Heart right ventricle (tissue), 16 donors: ENCODE measurements at regions not wholly inside any gene's neighbourhood (a gene's known extent, or its start where the extent isn't known, plus 50 kb on each side); places are given as distances from the start of the nearest gene placed in this dataset.

Experiments
- ATAC-seq, 8 donors: fragments of 200-7000 bp; cut with Tn5 transposase; one replicate each; pipeline ENCODE4 v1.9.1; 2020; ENCODE audit warnings: mild to moderate bottlenecking in 8 of 8, moderate library complexity in 8 of 8, moderate number of reproducible peaks in 1 of 8
- DNase-seq, 2 donors: peaks; one replicate each; pipeline ENCODE4 v3.0.0-alpha.2; 2020
- H3K27ac ChIP-seq, 10 donors: fragments of 200-600 bp; sonication (generic) in 2 of 10; one replicate each; pipeline versions ENCODE4 v1.5.0 to v1.8.0; 2020 to 2022; ENCODE audit warnings: mild to moderate bottlenecking in 3 of 10
- H3K27me3 ChIP-seq, 7 donors: fragments of 200-600 bp; one replicate each; pipeline ENCODE4 v1.8.0; 2021 to 2022; ENCODE audit warnings: mild to moderate bottlenecking in 2 of 7
- H3K36me3 ChIP-seq, 9 donors: fragments of 200-600 bp; sonication (generic) in 1 of 9; one replicate each; pipeline versions ENCODE4 v1.5.0 to v1.8.0; 2020 to 2022; ENCODE audit warnings: mild to moderate bottlenecking in 2 of 9
- H3K4me1 ChIP-seq, 9 donors: fragments of 200-600 bp; sonication (generic) in 1 of 9; one replicate each; pipeline versions ENCODE4 v1.5.0 to v1.8.0; 2020 to 2022; ENCODE audit warnings: mild to moderate bottlenecking in 4 of 9
- H3K4me3 ChIP-seq, 10 donors: fragments of 200-600 bp; sonication (generic) in 2 of 10; one replicate each; pipeline versions ENCODE4 v1.5.0 to v1.8.0; 2020 to 2022; ENCODE audit warnings: mild to moderate bottlenecking in 7 of 10, moderate library complexity in 2 of 10
- H3K9me3 ChIP-seq, 11 donors: fragments of 200-600 bp in 10 of 11; sonication (generic) in 2 of 11; one replicate each; pipeline versions ENCODE4 v1.5.0 to v1.8.0; 2013 to 2022; ENCODE audit warnings: mild to moderate bottlenecking in 2 of 11, control low read depth in 1 of 11, moderate library complexity in 1 of 11
- CTCF ChIP-seq, 9 donors: fragments of 200-600 bp; sonication (generic) in 2 of 9; IDR thresholded peaks; one replicate each; pipeline versions ENCODE4 v1.5.0 to v1.8.0; 2021 to 2022; ENCODE audit warnings: antibody characterized with exemption in 9 of 9, mild to moderate bottlenecking in 5 of 9, moderate library complexity in 1 of 9
- WGBS, 2 donors: extraction: QIAGEN DNeasy Blood & Tissue Kit; methylation state at CpG; one replicate each; pipeline ENCODE4 v1.1.7; 2013; ENCODE audit warnings: inconsistent platforms in 1 of 2; 5-methylcytosine and 5-hydroxymethylcytosine counted together
- intact Hi-C, 10 donors: fragments of 100-400 bp; cut with DNase I; formaldehyde crosslinking; loops; one replicate each; pipeline versions ENCODE4 v1.11.1 to v1.14.2; 2022
- donor health status: Arrhythmogenic right ventricular cardiomyopathy.
- donor health status: ischemic (EF 13 %, LVEDD 7.1; RV severe dilation, severe dysfunction).
- donor health status: healthy with polysubstance abuse.
- donor health status: DM: no; HTN: yes; CAD: no.
- donor health status: DM: no; HTN: no; CAD: no.
- donor health status: ischemic (EF 25% LVEDD 6.9; RV normal size, moderate dysfunction).
- donor health status: ischemic (EF 25% LVEDD 5.7; RV mildly dilated, moderate dysfunction).
- donor health status: healthy.
- donor health status: DM: yes; HTN: yes; CAD: no.
- donor health status: Ischemic cardiomyopathy.
- donor health status: ischemic (EF 35%, LVEDD 5.7; RV mildly dilated, moderate dysfunction).
- donor health status: nonischemic (EF 11% LVEDD 7.7; RV severe dilation, severe dysfunction).
- donor health status: DM: yes; HTN: yes; CAD: no.
- donor health status: PGD.
- donor health status: ischemic (EF 29% LVEDD 5.4; RV normal size, mild dysfunction).
- donor health status: nonischemic (EF 23%, LVEDD 6.1; RV moderate dilation, normal function).

- ATAC-seq, result no peak
- H3K4me1 ChIP-seq, result no peaks in the 10 kb centered on the region
Observed at GRCh38 chr14:86943391-86944365, 1049.3 kb downstream of the GALC start.

GRCh38 chr14:86942936-86943335 is 1050.0 kb downstream of the GALC start:
- intact Hi-C loops, result no loop called here
- no peak overlapping the region for H3K27ac ChIP-seq
- no peaks in the 10 kb centered on the region for H3K4me1 ChIP-seq
- no peak for DNase-seq
- no peaks in the 10 kb centered on the region for H3K36me3 ChIP-seq
- ATAC-seq, result no peak
- 78 to 82% methylated on average over 4 of the region's 4 CpGs for WGBS, 2 donors
- TF ChIP-seq CTCF (IDR thresholded peaks at IDR 0.05), result no peak
- peaks cover 0 to 5% (median 0%) of the 10 kb centered on the region in 11 donors for H3K9me3 ChIP-seq
- no peak overlapping the region for H3K4me3 ChIP-seq
- H3K27me3 ChIP-seq, result no peaks in the 10 kb centered on the region

More at GRCh38 chr14:86943391-86944365, 1049.3 kb downstream of the GALC start:
- Histone ChIP-seq H3K27ac (no peak overlapping the region), H3K36me3 (no peaks in the 10 kb centered on the region), H3K27me3 (no peaks in the 10 kb centered on the region), H3K4me3 (no peak overlapping the region), H3K9me3 (peaks cover 0 to 11% (median 0%) of the 10 kb centered on the region in 11 donors)
- TF ChIP-seq CTCF (IDR thresholded peaks at IDR 0.05), result no peak
- WGBS, 2 donors, result 86 to 88% methylated on average over 5 of the region's 5 CpGs
- DNase-seq, result no peak
- intact Hi-C loops, result no loop called here

DNA sequence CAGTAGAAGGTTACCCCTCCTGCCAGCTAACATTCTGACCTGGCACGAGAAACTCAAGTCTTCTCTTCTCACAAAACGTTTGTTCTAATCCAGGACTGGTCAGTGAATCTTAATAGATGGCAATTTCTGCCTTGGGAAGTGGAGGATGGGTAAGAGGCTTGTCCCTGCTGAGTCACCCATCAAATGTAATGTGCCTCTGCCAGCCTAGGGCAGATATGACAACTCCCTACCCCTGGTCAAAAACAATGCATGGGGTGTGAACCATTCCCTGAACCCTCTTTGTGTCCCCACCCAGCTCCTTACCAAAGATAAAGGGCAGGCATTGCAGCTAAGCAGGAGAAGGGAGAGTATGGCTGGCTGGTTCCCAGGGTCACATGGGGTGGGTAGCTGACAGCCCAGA is 1052.9 kb downstream of the GALC start:
- intact Hi-C loops, result no loop called here
- peaks cover 0 to 5% (median 0%) of the 10 kb centered on the region in 11 donors for H3K9me3 ChIP-seq
- 50 to 65% methylated on average over 2 of the region's 2 CpGs for WGBS, 2 donors
- H3K4me1 ChIP-seq, result no peaks in the 10 kb centered on the region
- H3K27me3 ChIP-seq, result no peaks in the 10 kb centered on the region
- H3K4me3 ChIP-seq, result no peak overlapping the region
- TF ChIP-seq CTCF (IDR thresholded peaks at IDR 0.05), result no peak
- no peak for ATAC-seq
- H3K27ac ChIP-seq, result no peak overlapping the region
- no peaks in the 10 kb centered on the region for H3K36me3 ChIP-seq
- no peak for DNase-seq

DNA sequence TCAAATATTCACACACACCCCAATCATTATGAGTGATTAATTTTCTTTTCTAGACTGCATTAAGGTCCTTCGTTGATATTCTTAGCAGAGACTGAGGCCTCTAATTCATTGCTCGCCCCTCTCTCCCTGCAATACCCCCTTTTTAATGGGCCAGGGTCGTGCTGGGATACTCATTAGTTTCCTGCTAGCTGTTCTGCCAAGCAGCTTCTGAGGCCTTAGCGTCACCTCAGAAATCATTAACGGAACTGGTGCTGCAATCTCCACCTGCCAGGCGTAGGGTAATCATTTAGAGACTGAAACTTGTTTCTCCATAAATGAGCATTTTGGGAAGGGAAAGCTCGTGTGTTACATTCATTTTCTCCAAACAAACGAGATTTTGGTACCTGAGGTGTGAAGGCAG is 1054.7 kb downstream of the GALC start:
- 70 to 78% methylated on average over 8 of the region's 8 CpGs for WGBS, 2 donors
- H3K9me3 ChIP-seq, result no peaks in the 10 kb centered on the region
- TF ChIP-seq CTCF (IDR thresholded peaks at IDR 0.05), result no peak
- H3K27ac ChIP-seq, result no peak overlapping the region
- intact Hi-C loops, result no loop called here
- no peaks in the 10 kb centered on the region for H3K4me1 ChIP-seq
- no peaks in the 10 kb centered on the region for H3K36me3 ChIP-seq
- no peak for DNase-seq
- no peak for ATAC-seq
- H3K27me3 ChIP-seq, result no peaks in the 10 kb centered on the region
- no peak overlapping the region for H3K4me3 ChIP-seq
